Astrocyte of the spinal cord (primary cell): ENCODE measurements at regions not wholly inside any gene's neighbourhood (a gene's known extent, or its start where the extent isn't known, plus 50 kb on each side); places are given as distances from the start of the nearest gene placed in this dataset.
A peak's percentile ranks its signal among the peaks of the same experiment; 100 is the strongest.

Experiments used
- DNase-seq: peaks from one replicate; pipeline ENCODE4 v3.0.0; 2011; ENCODE audit warnings: low read depth, low spot score
- H3K4me3 ChIP-seq: 2 replicates; pipeline ENCODE4 v1.5.1; 2011; ENCODE audit warnings: low read depth, mild to moderate bottlenecking, low read length, moderate library complexity
- in situ Hi-C: cut with HindIII; loops from 2 replicates; pipeline ENCODE4 v1.10.0; 2017; ENCODE audit warnings: low sequenced_read_pairs
- TF ChIP-seq, protein P1 (sequence below): IDR thresholded peaks from 2 replicates; pipeline ENCODE4 v1.5.1; 2012; ENCODE audit warnings: low read depth, mild to moderate bottlenecking, low read length, inconsistent platforms

DNA sequence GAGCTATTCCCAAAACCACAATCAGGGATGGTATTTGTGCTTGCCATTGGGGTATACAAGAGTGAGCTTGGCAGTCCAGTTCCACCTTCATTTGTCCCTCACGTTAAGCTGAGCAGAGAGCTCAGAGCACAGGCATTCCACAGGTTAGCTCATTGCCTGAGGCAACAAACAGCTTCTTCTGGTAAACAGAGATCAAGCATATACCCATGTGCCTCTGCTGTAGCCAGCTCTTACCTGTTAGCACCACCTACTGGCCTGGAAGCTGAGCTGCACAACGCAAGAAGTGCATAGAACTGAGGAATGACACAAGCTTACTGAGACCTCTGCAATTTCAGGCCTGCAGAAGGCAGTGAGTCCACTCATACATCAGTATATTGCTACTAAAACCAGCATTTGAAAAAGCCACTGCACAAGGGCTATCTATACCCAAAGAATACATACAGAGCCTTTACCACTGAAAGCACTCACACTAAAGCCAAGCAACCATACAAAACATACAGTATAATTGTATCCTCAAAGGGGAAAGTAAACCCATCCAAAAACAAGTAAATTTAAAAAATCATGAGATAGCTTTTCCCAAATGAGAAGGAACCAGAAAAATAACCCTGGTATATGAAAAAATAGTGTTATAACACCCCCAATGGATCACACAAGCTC is 258.3 kb upstream of the GABRA2 start:
- in situ Hi-C loops: no loop called here
- DNase-seq: peak; percentile 1
- TF ChIP-seq, protein P1, sequence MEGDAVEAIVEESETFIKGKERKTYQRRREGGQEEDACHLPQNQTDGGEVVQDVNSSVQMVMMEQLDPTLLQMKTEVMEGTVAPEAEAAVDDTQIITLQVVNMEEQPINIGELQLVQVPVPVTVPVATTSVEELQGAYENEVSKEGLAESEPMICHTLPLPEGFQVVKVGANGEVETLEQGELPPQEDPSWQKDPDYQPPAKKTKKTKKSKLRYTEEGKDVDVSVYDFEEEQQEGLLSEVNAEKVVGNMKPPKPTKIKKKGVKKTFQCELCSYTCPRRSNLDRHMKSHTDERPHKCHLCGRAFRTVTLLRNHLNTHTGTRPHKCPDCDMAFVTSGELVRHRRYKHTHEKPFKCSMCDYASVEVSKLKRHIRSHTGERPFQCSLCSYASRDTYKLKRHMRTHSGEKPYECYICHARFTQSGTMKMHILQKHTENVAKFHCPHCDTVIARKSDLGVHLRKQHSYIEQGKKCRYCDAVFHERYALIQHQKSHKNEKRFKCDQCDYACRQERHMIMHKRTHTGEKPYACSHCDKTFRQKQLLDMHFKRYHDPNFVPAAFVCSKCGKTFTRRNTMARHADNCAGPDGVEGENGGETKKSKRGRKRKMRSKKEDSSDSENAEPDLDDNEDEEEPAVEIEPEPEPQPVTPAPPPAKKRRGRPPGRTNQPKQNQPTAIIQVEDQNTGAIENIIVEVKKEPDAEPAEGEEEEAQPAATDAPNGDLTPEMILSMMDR: peak; percentile 46
- H3K4me3 ChIP-seq: no peak overlapping the region

DNA sequence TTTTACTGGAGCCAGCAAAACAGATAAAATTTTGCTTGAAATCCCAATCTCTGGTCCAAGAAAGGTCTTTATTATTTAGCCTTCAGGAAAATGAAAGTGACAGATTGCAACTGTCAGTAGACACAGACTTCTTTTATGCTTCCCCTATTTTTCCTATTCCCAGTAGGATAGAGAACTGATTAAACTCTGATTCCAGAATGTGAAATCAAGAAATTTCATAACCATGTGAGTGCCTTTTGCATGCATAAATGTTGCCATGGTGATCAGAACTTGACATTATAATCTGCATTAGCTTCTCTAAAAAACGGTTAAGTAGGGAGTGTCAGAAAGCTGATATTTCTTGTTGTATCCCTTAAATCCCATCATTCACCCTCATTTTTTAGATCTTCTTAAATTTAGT is 255.2 kb upstream of the GABRA2 start:
- no peak overlapping the region for H3K4me3 ChIP-seq
- DNase-seq: no peak
- TF ChIP-seq, protein P1: no peak
- in situ Hi-C loops: no loop called here
